Mammary epithelial cell (primary cell): ENCODE measurements at regions not wholly inside any gene's neighbourhood (a gene's known extent, or its start where the extent isn't known, plus 50 kb on each side); places are given as distances from the start of the nearest gene placed in this dataset.

ENCODE experiments used
- CTCF ChIP-seq, 2 donors: IDR thresholded peaks in 1 of 2; conservative IDR thresholded peaks in 1 of 2; 2 replicates each; pipeline ENCODE4 v1.5.1; 2011 to 2012; ENCODE audit warnings: inconsistent platforms in 2 of 2, low read length in 2 of 2, mild to moderate bottlenecking in 2 of 2, control low read depth in 1 of 2, low read depth in 1 of 2; ENCODE audit not compliant: insufficient read depth in 1 of 2; ENCODE audit errors: extremely low read depth in 1 of 2
- EZH2 ChIP-seq: IDR thresholded peaks from 2 replicates; pipeline ENCODE4 v1.6.1; 2012; ENCODE audit warnings: low read length, inconsistent platforms, borderline replicate concordance

- TF ChIP-seq EZH2 (no peak), CTCF (conservative IDR thresholded peaks at IDR 0.05 in 1 of 2, IDR thresholded peaks at IDR 0.05 in 1 of 2; ENCODE audit: extremely low read depth in 1 of 2, insufficient read depth in 1 of 2, low read depth in 1 of 2, low read length in 2 of 2) (no peak)
These were observed 614.5 kb downstream of the HINT1 start for GRCh38 chr5:130550562-130550928.
